ENCODE measurements at regions not wholly inside any gene's neighbourhood (a gene's known extent, or its start where the extent isn't known, plus 50 kb on each side); places are given as distances from the start of the nearest gene placed in this dataset.

- Histone ChIP-seq H3K36me3 (no peaks in the 10 kb centered on the region), H3K27me3 (no peaks in the 10 kb centered on the region), H3K4me3 (no peak overlapping the region), H3K4me1 (no peaks in the 10 kb centered on the region), H3K9me3 (no peaks in the 10 kb centered on the region), H3K27ac (no peak overlapping the region)
- TF ChIP-seq CTCF (IDR thresholded peaks at IDR 0.05): no peak
- no peak for TF ChIP-seq POLR2A (IDR thresholded peaks at IDR 0.05)
- no peak for TF ChIP-seq POLR2AphosphoS5 (IDR thresholded peaks at IDR 0.05)
- intact Hi-C loops (cut with DNase I; ENCODE audit: low total_unique reads): no loop called here
- DNase-seq (ENCODE audit: low spot score in 2 of 2): no peak
These were observed 521.3 kb upstream of the LRRC4C start for GRCh38 chr11:41980741-41981140.

DNA sequence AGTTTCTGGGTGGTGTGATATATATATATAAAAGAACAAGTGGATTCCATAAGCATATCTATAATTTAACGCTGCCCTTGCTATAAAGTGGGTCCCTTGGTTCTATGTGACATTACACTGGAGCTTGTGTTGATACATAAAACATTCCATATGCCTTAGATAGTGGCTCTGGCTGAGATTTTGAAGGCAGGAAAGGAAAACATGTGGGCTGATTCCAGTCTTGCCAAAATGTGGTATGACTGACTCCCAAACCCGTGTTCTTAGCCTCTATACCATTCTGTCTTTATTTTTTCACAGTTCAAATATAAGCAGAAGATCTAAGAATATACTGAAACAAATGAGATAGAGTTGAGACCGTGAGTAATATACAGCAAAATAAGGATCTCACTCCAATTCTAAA lies 522.8 kb upstream of the LRRC4C start:
- H3K36me3 ChIP-seq: no peaks in the 10 kb centered on the region
- intact Hi-C loops (cut with DNase I; ENCODE audit: low total_unique reads): no loop called here
- no peak for DNase-seq (ENCODE audit: low spot score in 2 of 2)
- no peaks in the 10 kb centered on the region for H3K4me1 ChIP-seq
- no peaks in the 10 kb centered on the region for H3K27me3 ChIP-seq
- TF ChIP-seq CTCF (IDR thresholded peaks at IDR 0.05): no peak
- no peak for TF ChIP-seq POLR2AphosphoS5 (IDR thresholded peaks at IDR 0.05)
- TF ChIP-seq POLR2A (IDR thresholded peaks at IDR 0.05): no peak
- H3K4me3 ChIP-seq: no peak overlapping the region
- no peak overlapping the region for H3K27ac ChIP-seq
- no peaks in the 10 kb centered on the region for H3K9me3 ChIP-seq

DNA sequence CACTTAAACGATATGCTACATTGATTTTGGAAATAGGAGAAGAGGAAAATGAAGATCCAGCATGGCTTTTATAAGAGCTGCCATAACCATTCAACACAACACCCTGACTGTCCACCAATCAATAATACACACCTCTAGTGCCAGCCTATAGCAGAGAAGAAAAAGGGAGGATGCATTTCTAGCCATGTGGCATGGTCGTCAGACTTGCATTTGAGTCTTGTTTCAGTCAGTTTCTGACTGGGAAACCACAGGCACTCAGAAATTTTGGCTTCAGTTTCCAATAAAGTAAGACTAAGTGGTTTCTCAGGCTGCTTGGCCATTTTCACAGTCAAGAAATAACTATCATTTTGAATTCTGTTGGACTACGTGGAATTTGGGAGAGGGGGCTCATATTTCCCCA lies 523.5 kb upstream of the LRRC4C start:
- H3K27me3 ChIP-seq: no peaks in the 10 kb centered on the region
- H3K4me1 ChIP-seq: no peaks in the 10 kb centered on the region
- H3K4me3 ChIP-seq: no peak overlapping the region
- intact Hi-C loops (cut with DNase I; ENCODE audit: low total_unique reads): no loop called here
- H3K27ac ChIP-seq: no peak overlapping the region
- TF ChIP-seq POLR2AphosphoS5 (IDR thresholded peaks at IDR 0.05): no peak
- no peak for TF ChIP-seq CTCF (IDR thresholded peaks at IDR 0.05)
- no peak for TF ChIP-seq POLR2A (IDR thresholded peaks at IDR 0.05)
- no peak for DNase-seq (ENCODE audit: low spot score in 2 of 2)
- no peaks in the 10 kb centered on the region for H3K9me3 ChIP-seq
- no peaks in the 10 kb centered on the region for H3K36me3 ChIP-seq

- Histone ChIP-seq H3K4me1 (no peaks in the 10 kb centered on the region), H3K27me3 (no peaks in the 10 kb centered on the region), H3K9me3 (no peaks in the 10 kb centered on the region), H3K4me3 (no peak overlapping the region), H3K27ac (no peak overlapping the region), H3K36me3 (no peaks in the 10 kb centered on the region)
- intact Hi-C loops (cut with DNase I; ENCODE audit: low total_unique reads): no loop called here
- no peak for DNase-seq (ENCODE audit: low spot score in 2 of 2)
- no peak for TF ChIP-seq CTCF (IDR thresholded peaks at IDR 0.05)
- no peak for TF ChIP-seq POLR2A (IDR thresholded peaks at IDR 0.05)
- TF ChIP-seq POLR2AphosphoS5 (IDR thresholded peaks at IDR 0.05): no peak
These were observed 524.0 kb upstream of the LRRC4C start for GRCh38 chr11:41983475-41983874.

DNA sequence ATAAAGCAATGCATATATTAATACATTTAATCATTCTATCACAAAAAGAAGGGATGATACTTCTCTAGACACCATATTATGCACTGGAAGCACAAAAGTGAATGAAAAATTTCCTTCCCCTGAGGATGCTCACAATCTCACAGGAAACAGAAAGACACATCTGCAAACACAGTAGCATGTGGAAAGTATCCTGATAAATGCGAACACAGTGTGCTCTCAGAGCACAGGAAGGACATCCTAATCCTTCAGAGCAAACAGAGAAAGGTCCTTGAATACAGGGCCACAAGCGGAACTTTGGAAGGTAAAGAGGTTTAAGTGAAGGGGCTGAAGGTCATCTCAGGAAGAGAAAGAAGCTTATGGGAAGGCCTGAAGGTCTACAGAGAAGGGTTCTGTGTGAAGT lies 524.6 kb upstream of the LRRC4C start:
- intact Hi-C loops (cut with DNase I; ENCODE audit: low total_unique reads): no loop called here
- H3K27ac ChIP-seq: no peak overlapping the region
- no peaks in the 10 kb centered on the region for H3K9me3 ChIP-seq
- H3K4me1 ChIP-seq: no peaks in the 10 kb centered on the region
- no peak overlapping the region for H3K4me3 ChIP-seq
- no peaks in the 10 kb centered on the region for H3K36me3 ChIP-seq
- H3K27me3 ChIP-seq: no peaks in the 10 kb centered on the region
- TF ChIP-seq POLR2AphosphoS5 (IDR thresholded peaks at IDR 0.05) (no peak), POLR2A (IDR thresholded peaks at IDR 0.05) (no peak), CTCF (IDR thresholded peaks at IDR 0.05) (no peak)
- no peak for DNase-seq (ENCODE audit: low spot score in 2 of 2)
